OCI-LY1 (cell line): ENCODE measurements at regions not wholly inside any gene's neighbourhood (a gene's known extent, or its start where the extent isn't known, plus 50 kb on each side); places are given as distances from the start of the nearest gene placed in this dataset.

Experiments
- H2AFZ ChIP-seq: fragments of 200-600 bp; sonication (generic), shearing (Covaris generic); 2 replicates; pipeline ENCODE4 v1.6.0; 2014; ENCODE audit warnings: antibody characterized with exemption, mild to moderate bottlenecking, low read length
- H3F3A ChIP-seq: fragments of 200-600 bp; sonication (generic), shearing (Covaris generic); 2 replicates; pipeline ENCODE4 v1.6.0; 2014; ENCODE audit warnings: mild to moderate bottlenecking, antibody characterized with exemption, low read length, moderate library complexity; ENCODE audit not compliant: insufficient read depth
- H3K27ac ChIP-seq: fragments of 200-600 bp; sonication (generic); 2 replicates; pipeline ENCODE4 v1.5.1; 2014; ENCODE audit warnings: low read length, mixed run types, mild to moderate bottlenecking, low read depth; ENCODE audit not compliant: poor library complexity, severe bottlenecking
- H3K27me3 ChIP-seq: fragments of 200-600 bp; sonication (generic); 2 replicates; pipeline ENCODE4 v1.6.0; 2014; ENCODE audit warnings: antibody characterized with exemption, mild to moderate bottlenecking, low read length, moderate library complexity; ENCODE audit not compliant: insufficient read depth
- H3K36me3 ChIP-seq: fragments of 200-600 bp; sonication (generic); 2 replicates; pipeline ENCODE4 v1.6.1; 2014; ENCODE audit warnings: mild to moderate bottlenecking, antibody characterized with exemption, low read length, moderate library complexity, mixed read lengths; ENCODE audit not compliant: insufficient read depth
- H3K4me1 ChIP-seq: fragments of 200-600 bp; sonication (generic); 2 replicates; pipeline ENCODE4 v1.5.1; 2014; ENCODE audit warnings: mild to moderate bottlenecking, low read length, moderate library complexity; ENCODE audit not compliant: insufficient read depth, severe bottlenecking
- H3K4me2 ChIP-seq: fragments of 200-600 bp; sonication (generic), shearing (Covaris generic); 2 replicates; pipeline ENCODE4 v1.6.1; 2014; ENCODE audit warnings: low read length
- H3K4me3 ChIP-seq: fragments of 200-600 bp; sonication (generic); 2 replicates; pipeline ENCODE4 v1.5.1; 2014; ENCODE audit warnings: low read length, low read depth, mild to moderate bottlenecking, mixed read lengths; ENCODE audit not compliant: poor library complexity, severe bottlenecking
- H3K79me2 ChIP-seq: fragments of 200-600 bp; shearing (Covaris generic); 2 replicates; pipeline ENCODE4 v1.6.1; 2016; ENCODE audit warnings: mixed run types, low read length, mixed read lengths; ENCODE audit not compliant: insufficient read depth
- H3K9ac ChIP-seq: fragments of 200-600 bp; sonication (generic), shearing (Covaris generic); 2 replicates; pipeline ENCODE4 v1.6.1; 2014; ENCODE audit warnings: mild to moderate bottlenecking, low read length, mixed read lengths
- H3K9me2 ChIP-seq: fragments of 200-600 bp; sonication (generic), shearing (Covaris generic); 2 replicates; pipeline ENCODE4 v1.6.1; 2014; ENCODE audit warnings: low read depth, mild to moderate bottlenecking, low read length, mixed read lengths
- H3K9me3 ChIP-seq: fragments of 200-600 bp; shearing (Covaris generic); 2 replicates; pipeline ENCODE4 v1.6.1; 2014; ENCODE audit warnings: low read length, mixed read lengths
- H4K20me1 ChIP-seq: fragments of 200-600 bp; sonication (generic), shearing (Covaris generic); 2 replicates; pipeline ENCODE4 v1.6.0; 2016; ENCODE audit warnings: mild to moderate bottlenecking, low read length; ENCODE audit not compliant: insufficient read depth
- CTCF ChIP-seq: fragments of 200-600 bp; sonication (generic), shearing (Covaris generic); IDR thresholded peaks from 2 replicates; pipeline ENCODE4 v1.5.1; 2017; ENCODE audit warnings: mild to moderate bottlenecking, antibody characterized with exemption, low read length, moderate library complexity, mixed read lengths
- EZH2 ChIP-seq: fragments of 200-600 bp; sonication (generic), shearing (Covaris generic); IDR thresholded peaks from 2 replicates; pipeline ENCODE4 v1.8.0; 2017; ENCODE audit warnings: borderline replicate concordance, mixed run types, mild to moderate bottlenecking, antibody characterized with exemption, low read length, moderate library complexity, mixed read lengths

- no peak overlapping the region for H2AFZ ChIP-seq
- no peaks in the 10 kb centered on the region for H3K9me3 ChIP-seq
- H3K4me2 ChIP-seq, result no peak overlapping the region
- no peaks in the 10 kb centered on the region for H4K20me1 ChIP-seq
- peaks cover 9% of the 10 kb centered on the region for H3K27me3 ChIP-seq
- no peaks in the 10 kb centered on the region for H3F3A ChIP-seq
- H3K4me1 ChIP-seq, result no peaks in the 10 kb centered on the region
- H3K79me2 ChIP-seq, result no peaks in the 10 kb centered on the region
- H3K36me3 ChIP-seq, result no peaks in the 10 kb centered on the region
- no peaks in the 10 kb centered on the region for H3K9me2 ChIP-seq
- no peak overlapping the region for H3K4me3 ChIP-seq
- no peak overlapping the region for H3K27ac ChIP-seq
- no peak overlapping the region for H3K9ac ChIP-seq
- TF ChIP-seq EZH2 (no peak), CTCF (no peak)
Observed at GRCh38 chr6:156593127-156593526, 184.1 kb upstream of the ARID1B start.

- peaks cover 5% of the 10 kb centered on the region for H3K4me1 ChIP-seq
- H3K27me3 ChIP-seq, result peaks cover 4% of the 10 kb centered on the region; the same call in 1 of the 2 replicates
- H3K9ac ChIP-seq, result no peak overlapping the region
- H3F3A ChIP-seq, result no peaks in the 10 kb centered on the region
- no peak overlapping the region for H2AFZ ChIP-seq
- no peaks in the 10 kb centered on the region for H3K9me2 ChIP-seq
- TF ChIP-seq CTCF, result no peak
- TF ChIP-seq EZH2, result no peak
- H3K36me3 ChIP-seq, result no peaks in the 10 kb centered on the region
- no peak overlapping the region for H3K4me3 ChIP-seq
- H3K4me2 ChIP-seq, result no peak overlapping the region
- H3K79me2 ChIP-seq, result no peaks in the 10 kb centered on the region
- H3K27ac ChIP-seq, result no peak overlapping the region
- peaks cover 9% of the 10 kb centered on the region for H3K9me3 ChIP-seq
- no peaks in the 10 kb centered on the region for H4K20me1 ChIP-seq
Observed at GRCh38 chr6:156590482-156590881, 186.7 kb upstream of the ARID1B start.

- Histone ChIP-seq H3K9me2 (no peaks in the 10 kb centered on the region), H3K4me1 (peaks cover 6% of the 10 kb centered on the region), H3K79me2 (no peaks in the 10 kb centered on the region), H3K4me2 (no peak overlapping the region), H3F3A (no peaks in the 10 kb centered on the region), H3K4me3 (no peak overlapping the region), H3K9ac (no peak overlapping the region), H4K20me1 (no peaks in the 10 kb centered on the region), H3K9me3 (peaks cover 11% of the 10 kb centered on the region), H3K27ac (no peak overlapping the region), H3K36me3 (no peaks in the 10 kb centered on the region), H2AFZ (no peak overlapping the region), H3K27me3 (peaks cover 4% of the 10 kb centered on the region; the same call in 1 of the 2 replicates)
- no peak for TF ChIP-seq CTCF
- no peak for TF ChIP-seq EZH2
Observed at GRCh38 chr6:156589281-156589680, 187.9 kb upstream of the ARID1B start.
